Ishikawa (cell line): ENCODE measurements at regions not wholly inside any gene's neighbourhood (a gene's known extent, or its start where the extent isn't known, plus 50 kb on each side); places are given as distances from the start of the nearest gene placed in this dataset.

Experiments
- CEBPB ChIP-seq: IDR thresholded peaks from 2 replicates; pipeline ENCODE4 v1.6.1; 2012
- EGR1 ChIP-seq: IDR thresholded peaks from 2 replicates; pipeline ENCODE4 v1.6.1; 2012
- EP300 ChIP-seq: IDR thresholded peaks from 2 replicates; pipeline ENCODE4 v1.6.1; 2012; ENCODE audit warnings: borderline replicate concordance
- RAD21 ChIP-seq: IDR thresholded peaks from 2 replicates; pipeline ENCODE4 v1.6.1; 2012; ENCODE audit warnings: low read depth
- TAF1 ChIP-seq: IDR thresholded peaks from 2 replicates; pipeline ENCODE4 v1.6.1; 2012; ENCODE audit warnings: low read depth, mild to moderate bottlenecking
- TCF12 ChIP-seq: IDR thresholded peaks from 2 replicates; pipeline ENCODE4 v1.6.1; 2012; ENCODE audit warnings: low read depth
- TEAD4 ChIP-seq: IDR thresholded peaks from 2 replicates; pipeline ENCODE4 v1.6.1; 2012
- YY1 ChIP-seq: IDR thresholded peaks from 2 replicates; pipeline ENCODE4 v1.6.1; 2012; ENCODE audit warnings: low read depth
- ZBTB7A ChIP-seq: IDR thresholded peaks from 2 replicates; pipeline ENCODE4 v1.6.1; 2012; ENCODE audit warnings: low read depth
- TF ChIP-seq, protein P1 (sequence below): IDR thresholded peaks from 2 replicates; pipeline ENCODE4 v1.6.1; 2012

DNA sequence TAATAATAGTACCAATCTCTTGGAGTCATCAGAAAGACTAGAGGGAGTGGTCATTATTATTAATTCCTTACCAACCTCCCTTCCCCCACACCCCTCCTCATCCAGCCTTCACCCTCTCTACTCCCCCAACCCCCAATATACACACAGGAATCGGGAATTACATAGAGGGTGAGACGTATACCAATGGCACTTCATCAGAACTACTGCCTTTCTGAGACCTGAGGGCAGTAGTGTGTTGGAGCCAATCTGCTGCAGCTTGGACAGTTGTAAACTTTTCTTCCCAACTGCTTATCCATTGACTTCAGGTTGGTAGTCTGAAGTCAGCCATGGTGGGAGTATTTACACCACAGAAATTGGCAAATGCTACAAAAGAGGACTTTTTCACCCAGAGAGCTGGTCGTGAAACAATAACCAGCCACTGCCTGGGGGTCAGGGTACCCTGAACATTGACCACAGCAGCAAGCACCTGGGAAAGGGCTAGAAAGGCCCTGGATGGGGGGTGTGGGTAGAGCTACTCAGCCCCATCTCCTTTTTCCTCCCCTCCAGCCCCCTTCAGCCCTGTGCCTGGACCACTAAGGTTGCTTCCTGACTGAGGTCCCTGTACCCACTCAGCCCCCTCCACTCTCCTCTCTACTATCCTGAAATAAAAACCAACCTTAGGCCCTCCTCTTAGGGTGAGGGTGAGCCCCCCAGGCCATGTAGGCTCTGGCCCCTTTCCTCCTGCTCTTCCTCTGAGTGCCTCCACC is 161.5 kb downstream of the MRPL14 start:
- no peak for TF ChIP-seq TEAD4
- TF ChIP-seq RAD21 = no peak
- TF ChIP-seq, protein P1, sequence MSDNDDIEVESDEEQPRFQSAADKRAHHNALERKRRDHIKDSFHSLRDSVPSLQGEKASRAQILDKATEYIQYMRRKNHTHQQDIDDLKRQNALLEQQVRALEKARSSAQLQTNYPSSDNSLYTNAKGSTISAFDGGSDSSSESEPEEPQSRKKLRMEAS = no peak
- TF ChIP-seq TAF1 = no peak
- TF ChIP-seq ZBTB7A = no peak
- no peak for TF ChIP-seq EP300
- no peak for TF ChIP-seq TCF12
- TF ChIP-seq YY1 = no peak
- TF ChIP-seq CEBPB = no peak
- TF ChIP-seq EGR1 = no peak
